Embryonic facial prominence (tissue), 1 donor: ENCODE measurements at regions not wholly inside any gene's neighbourhood (a gene's known extent, or its start where the extent isn't known, plus 50 kb on each side); places are given as distances from the start of the nearest gene placed in this dataset.

Source experiments
- DNase-seq: peaks from one replicate; pipeline ENCODE4 v3.0.0-alpha.2; 2016; ENCODE audit errors: extremely low spot score

DNA sequence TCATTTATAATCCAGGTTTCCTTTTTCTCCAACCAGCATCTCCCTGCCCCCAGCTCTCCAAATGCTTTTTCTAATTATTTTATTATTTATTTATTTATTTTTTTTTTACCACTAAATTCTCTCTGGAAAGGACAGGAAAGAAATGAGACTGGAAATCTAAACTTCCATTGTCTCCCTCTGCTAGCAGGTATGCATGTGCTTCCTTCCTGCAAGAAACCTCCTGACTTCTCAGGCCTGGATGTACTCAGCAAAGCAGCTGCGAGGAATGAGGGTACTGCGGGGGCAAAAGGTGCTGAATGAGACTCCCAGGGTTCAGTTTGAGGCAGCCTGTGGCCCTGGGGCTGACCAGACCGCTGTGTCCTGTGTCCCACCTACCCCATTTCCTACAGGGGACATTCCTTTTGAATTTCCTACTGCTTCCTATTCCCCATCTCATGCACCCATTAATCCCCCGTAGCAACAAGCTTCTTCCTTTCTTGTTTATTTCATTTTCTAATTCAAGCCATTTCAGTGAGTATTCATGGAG, 324.6 kb upstream of the IGFBP3 start:
- DNase-seq: no peak

DNA sequence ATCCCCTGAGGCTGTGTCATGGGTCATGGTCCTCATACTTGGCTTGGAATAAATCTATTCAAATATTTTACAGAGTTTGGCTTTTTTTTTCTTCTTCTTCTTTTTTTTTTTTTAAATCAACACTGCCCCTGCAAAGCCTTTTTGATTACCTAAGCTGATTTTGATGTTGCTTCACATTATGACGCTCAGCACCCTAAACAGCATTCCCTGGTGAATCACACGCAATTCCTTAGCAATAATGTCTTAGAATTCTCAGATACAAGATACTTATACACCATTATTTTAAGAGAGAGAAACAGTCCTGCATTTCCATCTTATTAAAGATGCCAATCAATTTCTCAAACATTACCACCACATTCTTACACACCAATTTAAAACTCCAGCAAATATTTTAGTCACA, 323.7 kb upstream of the IGFBP3 start:
- DNase-seq: no peak

DNA sequence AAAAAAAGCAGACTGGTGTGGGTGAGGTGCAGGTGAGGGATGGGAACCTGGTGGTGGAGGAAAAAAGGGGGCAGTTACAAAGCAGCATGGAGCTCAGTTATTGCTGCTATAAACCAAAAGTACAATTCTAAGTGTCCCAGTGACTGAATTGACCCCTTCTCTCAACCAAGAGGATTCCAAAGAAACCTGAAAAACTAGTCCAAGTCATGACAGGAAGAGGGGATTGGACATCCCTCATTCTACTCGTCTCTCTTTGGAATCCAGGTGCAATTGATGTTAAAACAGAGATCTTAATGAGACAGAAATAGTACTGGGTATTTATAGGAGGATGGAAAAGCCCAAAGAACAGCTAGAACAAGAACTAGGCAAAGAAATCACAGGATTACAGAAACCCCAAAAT, 322.3 kb upstream of the IGFBP3 start:
- no peak for DNase-seq

DNA sequence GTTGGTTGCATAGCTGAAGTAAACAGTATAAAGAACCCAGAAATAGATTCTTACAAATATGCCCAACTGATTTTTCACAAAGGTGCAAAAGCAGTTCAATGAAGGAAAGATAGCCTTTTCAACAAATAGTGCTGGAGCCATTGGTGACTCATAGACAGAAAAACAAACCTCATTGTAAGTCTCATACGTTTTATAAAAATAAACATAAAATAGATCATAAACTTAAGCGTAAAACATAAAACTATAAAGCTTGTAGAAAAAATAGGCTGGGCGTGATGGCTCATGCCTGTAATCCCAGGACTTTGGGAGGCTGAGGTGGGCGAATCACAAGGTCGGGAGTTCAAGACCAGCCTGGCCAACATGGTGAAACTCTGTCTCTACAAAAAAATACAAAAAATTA, 318.8 kb upstream of the IGFBP3 start:
- DNase-seq: no peak

DNA sequence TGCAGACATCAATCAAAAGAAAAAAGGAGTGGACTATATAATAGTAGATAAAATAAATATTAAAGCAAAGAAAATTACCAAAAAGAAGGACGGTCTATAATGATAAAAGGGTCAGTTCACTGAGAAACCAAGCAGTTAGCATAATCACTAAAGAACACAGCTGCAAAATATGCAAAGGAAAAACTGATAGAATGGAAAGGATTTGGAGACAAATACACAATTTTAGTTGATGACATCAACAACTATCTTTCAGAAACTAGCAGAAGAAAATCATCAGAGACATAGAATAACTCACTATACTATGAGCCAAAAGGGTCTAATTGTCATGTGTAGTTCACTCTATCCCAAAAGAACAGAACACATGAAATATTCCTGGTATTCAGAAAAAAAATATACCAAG, 316.4 kb upstream of the IGFBP3 start:
- no peak for DNase-seq

DNA sequence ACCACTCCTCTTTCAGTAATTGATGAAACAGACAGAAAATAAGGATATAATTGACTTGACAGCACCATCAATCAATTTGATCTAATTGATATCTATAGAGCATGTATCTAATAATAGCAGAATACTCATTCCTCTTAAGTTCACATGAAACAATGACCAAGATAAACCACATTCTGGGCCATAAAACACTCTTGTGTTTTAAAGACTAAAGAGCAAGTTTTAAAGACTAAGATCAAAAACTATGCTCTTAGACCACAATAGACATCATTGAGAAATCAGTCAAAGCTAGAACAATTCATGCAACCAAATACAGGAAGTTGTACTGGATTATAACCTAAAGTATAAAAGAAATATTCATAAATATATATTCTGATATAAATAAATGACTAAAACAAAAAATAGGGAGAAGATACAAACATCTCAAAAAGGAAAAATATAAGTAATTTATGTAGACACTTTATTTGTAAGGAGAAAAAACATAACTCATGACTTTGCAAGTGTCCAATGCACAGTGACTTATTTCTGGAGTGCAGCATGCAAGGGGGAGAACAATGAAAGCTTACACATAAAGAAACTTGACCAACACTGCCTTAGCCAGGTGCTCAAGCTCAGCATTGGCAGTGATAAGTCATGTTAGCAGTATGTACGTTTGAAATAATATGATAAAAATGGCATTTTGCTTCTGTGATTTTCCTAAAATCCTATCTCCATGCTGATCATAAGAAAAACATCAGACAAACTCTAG, 312.7 kb upstream of the IGFBP3 start:
- DNase-seq: no peak

DNA sequence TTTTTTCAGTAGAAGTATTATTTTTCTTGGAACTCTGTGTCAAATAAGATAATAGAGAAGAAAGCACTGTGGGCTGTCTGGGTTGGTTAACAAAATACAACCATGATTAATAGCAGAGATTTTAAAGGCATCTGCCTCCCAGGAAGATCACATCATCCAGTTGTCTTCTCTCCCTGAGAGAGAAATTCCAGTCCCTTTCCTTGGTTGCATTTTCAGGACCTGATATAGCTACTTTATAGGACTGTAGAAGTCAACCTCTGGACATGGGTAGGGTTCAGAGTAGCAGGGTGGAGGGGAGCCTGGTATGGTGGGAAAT, 309.9 kb upstream of the IGFBP3 start:
- DNase-seq: no peak

DNA sequence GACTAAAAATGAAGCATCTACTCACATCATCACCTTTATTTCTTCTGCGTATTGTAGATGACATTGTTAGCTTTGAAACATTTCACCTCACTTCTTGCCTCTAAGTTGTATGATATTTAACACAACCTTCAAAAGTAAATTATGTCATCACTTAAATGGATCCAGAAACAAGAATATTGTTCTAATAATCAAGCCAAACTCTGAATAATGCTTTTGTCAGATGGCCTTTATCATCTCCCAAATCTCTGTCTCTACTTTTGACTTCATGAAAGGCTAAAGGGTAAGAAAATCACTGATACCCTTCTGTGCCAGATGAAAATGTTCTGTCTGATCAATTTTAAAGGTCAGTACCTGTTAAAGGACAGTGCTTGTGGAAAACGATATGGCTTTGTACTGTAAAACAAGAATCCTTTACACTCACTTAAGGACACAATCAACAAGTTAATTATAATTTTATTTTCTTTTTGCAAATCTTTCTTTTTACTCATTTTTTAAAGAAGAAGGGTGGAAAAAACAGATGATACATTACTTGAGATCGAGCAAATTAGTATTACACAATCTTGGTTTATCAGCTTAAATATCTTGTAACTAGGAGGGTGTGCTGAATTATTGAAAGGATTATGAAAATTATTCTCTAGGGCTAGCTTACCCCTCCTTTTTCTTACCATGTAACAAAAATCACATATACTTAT, 309.4 kb upstream of the IGFBP3 start:
- DNase-seq: no peak

DNA sequence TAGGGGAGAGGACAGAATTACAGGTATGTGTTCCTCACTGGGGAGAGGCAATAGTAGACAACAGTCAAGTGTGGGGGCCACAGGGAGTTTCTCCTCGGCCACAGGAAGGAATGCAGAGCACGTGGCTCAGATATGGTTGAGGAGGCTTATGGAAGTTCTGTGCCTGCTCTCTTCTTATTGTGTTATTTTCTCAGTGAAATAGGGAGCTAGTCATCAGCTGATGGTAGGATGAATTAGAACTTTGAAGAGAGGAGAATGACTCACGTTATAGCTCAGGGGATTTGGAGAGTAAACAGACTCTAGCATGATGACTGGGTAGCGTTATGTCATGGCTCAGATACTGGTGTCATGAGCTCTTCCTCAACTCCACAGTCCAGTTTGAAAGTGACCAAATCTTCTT, 308.3 kb upstream of the IGFBP3 start:
- no peak for DNase-seq

DNA sequence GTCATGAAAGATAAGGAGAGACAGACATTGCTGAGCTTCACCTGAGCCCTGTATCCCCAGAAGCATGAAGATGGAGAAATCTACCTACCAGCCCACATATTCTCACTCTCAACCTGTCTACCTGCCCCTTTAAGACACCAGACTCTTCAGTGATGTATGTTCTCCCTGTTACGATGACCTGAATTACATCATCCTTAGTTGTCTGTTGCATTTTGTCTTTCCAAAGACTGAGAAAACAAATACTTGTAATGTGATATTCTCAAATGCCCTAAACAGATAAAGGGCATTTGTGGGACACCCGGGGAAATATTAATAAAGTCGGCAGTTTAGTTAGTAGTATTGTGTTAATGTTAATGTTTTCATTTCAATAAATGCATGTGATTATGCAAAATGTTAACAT, 305.8 kb upstream of the IGFBP3 start:
- DNase-seq: no peak

DNA sequence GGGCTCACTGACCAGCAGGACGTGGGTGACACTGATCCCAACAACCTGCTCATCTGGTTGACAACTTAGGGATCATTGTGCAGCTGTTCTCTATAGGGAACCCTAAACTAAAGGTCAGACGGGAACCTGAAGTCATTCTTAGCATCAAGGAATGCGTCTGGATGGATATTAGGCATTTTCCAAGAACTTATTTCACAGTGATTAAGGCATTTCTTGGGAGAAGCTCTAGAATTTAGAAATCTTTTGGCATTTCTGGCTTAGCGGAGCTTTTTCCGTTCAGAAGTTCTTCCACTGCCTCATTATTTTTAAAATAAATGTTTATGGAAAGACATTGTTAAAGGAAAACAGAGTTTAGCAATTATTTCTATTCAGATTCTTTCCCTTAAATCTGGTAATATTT, 303.3 kb upstream of the IGFBP3 start:
- DNase-seq: no peak

DNA sequence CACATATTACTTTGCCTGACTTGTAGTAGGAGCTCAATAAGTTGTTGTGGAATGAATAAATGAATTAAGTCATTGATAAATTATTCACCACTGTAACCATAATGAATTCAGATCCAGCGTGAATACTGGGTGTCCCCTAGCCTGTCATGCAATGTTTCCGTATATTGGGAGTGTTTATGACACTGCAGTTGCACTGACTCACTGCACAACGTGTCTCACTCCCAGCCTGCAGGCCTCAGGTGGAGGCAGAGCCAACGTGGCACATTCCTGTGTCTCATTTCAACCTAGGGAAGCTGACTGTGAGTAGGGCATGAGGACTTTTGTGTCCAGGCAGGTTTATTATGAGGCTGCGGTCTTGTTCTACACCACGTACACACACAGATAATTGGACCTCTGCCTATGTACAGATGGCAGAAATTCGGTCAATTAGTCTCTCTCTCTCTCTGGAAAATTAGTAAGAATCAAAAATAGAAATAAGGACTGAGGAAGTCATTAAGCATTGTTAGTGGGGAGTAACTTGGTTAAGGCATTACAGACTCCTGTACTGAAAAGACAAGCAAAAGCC, 299.1 kb upstream of the IGFBP3 start:
- DNase-seq: no peak

DNA sequence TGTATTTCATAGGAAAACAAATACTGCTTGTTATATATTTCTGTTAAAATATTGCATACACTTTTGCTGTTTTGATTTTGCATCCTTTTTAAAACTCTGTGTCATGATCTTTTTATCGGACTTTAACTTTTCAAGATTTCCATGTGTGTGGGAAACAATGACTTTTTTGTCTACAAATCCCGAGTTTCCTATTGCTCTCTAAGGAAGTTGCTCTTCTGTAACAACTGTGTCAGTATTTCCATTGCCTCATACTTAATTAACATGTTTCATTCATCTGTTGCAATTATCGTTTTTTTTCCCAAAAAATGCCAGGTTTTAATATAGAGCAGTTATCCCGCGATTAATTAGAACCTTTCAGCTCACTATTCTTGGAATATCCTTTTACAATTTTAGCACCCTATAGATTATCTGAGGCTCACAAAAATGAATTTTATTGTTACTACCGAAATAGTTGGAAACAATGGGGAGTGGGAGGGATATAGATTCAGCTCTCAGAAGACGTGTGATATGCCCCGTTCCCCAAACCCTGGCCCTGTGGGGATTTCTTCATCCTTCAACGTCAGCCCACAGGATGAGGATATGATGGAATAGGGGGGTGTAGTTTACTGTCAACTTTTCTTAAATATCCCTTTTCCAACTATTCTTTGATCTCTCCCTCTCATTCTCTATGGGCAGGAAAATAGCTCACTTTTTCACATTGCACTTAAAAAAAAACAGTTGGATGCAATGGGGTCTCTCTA, 297.6 kb upstream of the IGFBP3 start:
- no peak for DNase-seq

DNA sequence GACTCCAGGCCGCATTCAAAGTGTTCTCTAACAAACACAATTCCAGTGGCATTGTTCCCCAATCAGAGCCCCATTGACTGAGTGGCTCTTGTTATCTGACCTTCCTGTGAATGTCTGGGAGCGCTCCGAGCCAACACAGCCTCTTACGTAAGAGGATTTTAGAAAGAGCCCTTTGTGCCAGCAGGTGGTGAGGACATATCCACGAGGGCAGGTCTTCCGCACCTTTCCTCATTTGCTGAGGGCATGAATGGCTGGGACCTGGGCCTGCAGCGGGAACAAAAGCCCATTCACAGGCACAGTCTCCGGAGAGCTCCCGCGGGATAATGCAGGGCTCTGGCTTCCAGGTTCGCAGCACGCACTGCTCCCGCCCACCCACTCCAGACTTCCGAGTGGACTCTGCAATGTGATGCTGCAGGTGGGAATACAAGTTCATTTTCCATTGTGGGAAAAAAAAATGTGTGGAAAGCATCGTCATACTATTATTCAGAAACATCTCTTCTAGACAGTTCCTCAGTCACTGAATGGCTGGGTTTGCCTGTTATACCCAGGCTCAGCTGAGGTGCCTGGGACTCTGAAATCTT, 295.0 kb upstream of the IGFBP3 start:
- no peak for DNase-seq

DNA sequence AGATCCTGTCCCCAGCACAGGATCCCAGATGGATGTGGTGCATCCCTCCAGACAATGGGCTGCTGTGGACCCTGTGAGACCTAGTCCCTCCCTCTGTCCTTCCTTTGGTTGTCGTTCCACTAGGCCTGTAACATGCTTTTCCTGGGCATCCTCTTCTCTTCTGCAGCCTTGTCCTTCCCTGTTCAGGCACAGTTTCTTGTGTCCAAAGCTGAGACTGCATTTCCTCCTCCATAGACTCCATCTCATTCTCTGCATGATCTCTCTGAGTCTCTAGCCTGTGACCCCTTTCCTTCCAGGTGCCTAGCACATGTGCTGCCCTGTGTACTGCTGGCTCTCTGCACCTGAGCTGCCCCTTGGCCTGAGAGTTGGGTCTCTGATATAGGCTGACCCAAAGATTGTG, 293.5 kb upstream of the IGFBP3 start:
- DNase-seq: no peak

DNA sequence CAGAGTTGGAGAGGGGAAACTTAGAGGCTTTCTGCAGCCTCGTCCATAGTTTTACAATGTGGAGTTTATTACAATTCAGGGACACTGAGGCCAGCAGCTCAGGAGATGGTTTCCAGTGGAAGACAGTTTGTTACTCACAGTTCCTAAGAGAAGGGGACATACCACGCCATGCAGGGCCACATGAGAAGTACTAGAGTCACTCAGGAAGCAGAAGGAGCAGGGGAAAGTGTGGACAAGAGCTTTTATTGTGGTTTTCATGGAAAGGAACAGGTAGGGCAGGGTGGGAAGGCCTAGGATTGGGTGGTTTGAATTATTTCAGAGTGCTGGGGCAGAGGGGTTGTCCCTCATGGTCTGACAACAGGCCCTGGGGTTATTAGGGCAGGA, 292.1 kb upstream of the IGFBP3 start:
- DNase-seq: no peak

DNA sequence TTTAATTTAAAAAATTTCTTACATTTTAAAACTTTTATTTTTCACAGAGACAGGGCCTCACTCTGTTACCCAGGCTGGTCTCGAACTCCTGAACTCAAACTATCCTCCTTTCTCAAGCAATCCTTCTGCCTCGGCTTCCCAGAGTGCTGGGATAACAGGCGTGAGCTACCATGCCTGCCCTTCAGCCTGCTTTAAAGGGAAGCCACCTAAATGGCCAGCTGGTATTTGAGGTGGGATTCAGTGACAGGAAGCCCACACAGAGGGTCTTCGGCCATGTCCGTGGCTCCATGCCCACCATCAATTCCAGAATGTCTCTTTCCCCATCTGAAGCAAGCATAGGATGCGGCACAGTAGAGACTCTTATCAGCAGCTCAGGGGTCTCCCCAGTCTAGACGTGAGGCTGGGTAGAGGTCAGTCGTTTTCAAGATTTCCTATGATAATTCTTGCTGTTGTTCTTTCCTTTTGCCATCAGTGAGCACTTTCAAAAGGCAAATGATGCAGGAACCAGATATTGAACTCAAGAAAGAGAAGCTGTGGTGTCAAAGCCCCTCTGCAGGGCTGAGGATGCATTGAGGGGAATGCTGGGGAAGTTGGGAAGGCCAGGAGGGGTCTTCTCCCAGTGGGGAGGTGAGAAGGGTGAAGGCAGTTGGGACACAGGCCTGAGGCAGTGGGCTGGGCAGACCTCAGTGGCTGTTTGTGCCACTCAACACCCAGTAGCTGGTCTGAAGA, 291.5 kb upstream of the IGFBP3 start:
- DNase-seq: no peak

DNA sequence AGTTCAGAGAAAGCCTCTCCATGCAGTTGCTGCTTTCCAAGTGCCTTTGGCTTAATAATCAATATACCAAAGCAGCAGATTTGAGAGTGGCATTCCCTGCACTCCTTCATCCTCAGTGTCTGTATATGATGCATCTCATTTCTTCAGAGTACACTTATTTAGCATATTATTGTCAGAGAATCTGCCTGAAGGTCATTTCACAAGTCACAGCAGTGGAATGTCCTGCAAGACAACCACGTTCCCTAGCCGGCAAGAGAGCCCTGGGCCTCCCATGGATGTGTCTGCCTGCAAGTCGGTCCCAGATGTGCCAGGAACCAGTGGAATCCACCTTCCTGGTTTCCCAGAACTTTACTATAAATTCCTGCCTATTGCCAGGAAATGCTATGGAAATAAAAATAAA, 289.4 kb upstream of the IGFBP3 start:
- no peak for DNase-seq

DNA sequence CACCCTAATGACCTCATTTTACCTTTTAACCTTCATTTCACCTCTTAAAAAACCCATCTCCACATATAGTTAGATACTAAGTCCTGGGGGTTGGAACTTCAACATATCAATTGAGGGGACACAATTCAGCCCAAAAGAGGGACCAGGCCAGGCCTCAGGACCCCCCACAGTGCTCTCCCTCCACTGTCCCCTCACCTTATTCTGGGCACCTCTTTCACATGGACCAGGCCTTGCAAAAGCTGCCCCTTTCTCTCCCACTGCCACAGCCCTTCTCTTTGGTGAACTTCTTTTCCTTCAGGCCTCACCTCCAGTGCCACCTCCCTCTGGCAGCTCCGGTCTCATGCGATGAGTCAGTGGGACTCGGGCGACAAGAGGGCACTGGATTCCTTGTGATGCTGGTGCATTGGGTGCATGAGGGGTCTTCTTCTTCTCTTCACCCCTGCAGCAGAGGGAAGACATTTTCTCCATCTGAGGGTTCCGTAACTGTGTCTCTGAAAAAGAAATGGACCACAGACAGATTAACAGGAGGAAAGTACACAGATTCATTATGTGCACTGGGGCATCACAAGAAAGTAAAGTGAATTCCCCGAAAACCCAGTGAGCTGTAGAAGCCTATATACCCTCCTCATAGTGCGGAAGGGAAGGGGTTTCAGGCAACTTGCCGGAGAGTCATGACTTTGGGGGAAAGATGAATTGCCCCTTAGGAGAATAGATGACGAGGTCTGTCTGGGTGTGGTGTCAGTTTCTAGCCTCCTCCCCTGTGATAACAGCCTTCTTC, 288.7 kb upstream of the IGFBP3 start:
- DNase-seq: no peak

DNA sequence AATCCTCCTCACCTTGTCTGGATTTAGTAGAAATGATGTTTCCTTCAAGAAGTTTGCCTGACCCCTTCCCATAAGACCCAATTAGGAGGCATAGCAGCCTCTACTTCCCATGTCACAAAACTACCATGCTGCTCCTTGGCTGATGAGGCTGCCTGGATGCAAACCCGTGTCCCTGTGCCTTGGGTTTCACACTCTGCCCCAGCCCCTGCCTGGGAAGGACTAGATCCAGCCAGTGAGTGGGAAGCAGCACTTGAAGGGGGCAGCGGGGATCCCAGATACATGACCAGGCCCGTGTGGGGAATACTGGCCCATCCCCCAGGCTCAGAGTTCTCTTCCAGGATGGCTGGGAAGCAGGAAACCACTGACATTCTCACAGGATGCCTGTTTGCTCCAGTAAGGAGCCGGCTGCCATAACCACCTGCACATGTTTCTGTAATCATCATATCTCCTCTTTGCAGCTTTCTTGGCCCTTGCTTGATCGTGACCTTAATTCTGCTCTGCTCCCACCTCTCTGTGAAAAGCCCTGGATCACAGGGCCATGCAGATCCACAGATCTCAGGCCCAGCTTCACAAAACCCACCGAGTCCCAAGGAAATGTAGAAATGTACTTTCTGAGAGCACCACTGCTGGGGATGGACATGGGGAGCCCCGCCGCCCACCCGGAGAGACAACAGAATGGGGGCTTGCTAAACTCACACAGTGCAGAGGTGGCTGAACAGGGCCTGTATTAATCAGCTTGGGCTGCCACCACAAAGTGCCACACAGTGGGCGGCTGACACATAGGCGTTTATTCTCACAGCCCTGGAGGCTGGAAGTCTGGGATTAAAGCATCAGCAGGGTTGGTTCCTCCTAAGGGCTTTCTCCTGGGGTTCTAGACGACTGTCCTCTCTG, 287.8 kb upstream of the IGFBP3 start:
- no peak for DNase-seq
